ENCODE measurements at regions not wholly inside any gene's neighbourhood (a gene's known extent, or its start where the extent isn't known, plus 50 kb on each side); places are given as distances from the start of the nearest gene placed in this dataset.

- no peak overlapping the region for H3K4me3 ChIP-seq
- H3K27ac ChIP-seq = no peak overlapping the region
- H3K9me3 ChIP-seq = no peaks in the 10 kb centered on the region
- intact Hi-C loops (cut with DNase I; ENCODE audit: low total_unique reads) = no loop called here
- DNase-seq (ENCODE audit: low spot score in 2 of 2) = no peak
- H3K27me3 ChIP-seq = no peaks in the 10 kb centered on the region
- TF ChIP-seq, protein P1, sequence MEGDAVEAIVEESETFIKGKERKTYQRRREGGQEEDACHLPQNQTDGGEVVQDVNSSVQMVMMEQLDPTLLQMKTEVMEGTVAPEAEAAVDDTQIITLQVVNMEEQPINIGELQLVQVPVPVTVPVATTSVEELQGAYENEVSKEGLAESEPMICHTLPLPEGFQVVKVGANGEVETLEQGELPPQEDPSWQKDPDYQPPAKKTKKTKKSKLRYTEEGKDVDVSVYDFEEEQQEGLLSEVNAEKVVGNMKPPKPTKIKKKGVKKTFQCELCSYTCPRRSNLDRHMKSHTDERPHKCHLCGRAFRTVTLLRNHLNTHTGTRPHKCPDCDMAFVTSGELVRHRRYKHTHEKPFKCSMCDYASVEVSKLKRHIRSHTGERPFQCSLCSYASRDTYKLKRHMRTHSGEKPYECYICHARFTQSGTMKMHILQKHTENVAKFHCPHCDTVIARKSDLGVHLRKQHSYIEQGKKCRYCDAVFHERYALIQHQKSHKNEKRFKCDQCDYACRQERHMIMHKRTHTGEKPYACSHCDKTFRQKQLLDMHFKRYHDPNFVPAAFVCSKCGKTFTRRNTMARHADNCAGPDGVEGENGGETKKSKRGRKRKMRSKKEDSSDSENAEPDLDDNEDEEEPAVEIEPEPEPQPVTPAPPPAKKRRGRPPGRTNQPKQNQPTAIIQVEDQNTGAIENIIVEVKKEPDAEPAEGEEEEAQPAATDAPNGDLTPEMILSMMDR (IDR thresholded peaks at IDR 0.05) = no peak
- TF ChIP-seq POLR2AphosphoS5 (IDR thresholded peaks at IDR 0.05) (no peak), POLR2A (IDR thresholded peaks at IDR 0.05) (no peak)
- H3K4me1 ChIP-seq = no peaks in the 10 kb centered on the region
- no peaks in the 10 kb centered on the region for H3K36me3 ChIP-seq
Observed at GRCh38 chr14:22088614-22089342, 415.2 kb upstream of the OR4E1 start.

- Histone ChIP-seq H3K9me3 (no peaks in the 10 kb centered on the region), H3K27ac (no peak overlapping the region), H3K27me3 (no peaks in the 10 kb centered on the region), H3K4me1 (no peaks in the 10 kb centered on the region), H3K36me3 (no peaks in the 10 kb centered on the region), H3K4me3 (no peak overlapping the region)
- intact Hi-C loops (cut with DNase I; ENCODE audit: low total_unique reads) = no loop called here
- TF ChIP-seq, protein P1 (IDR thresholded peaks at IDR 0.05) = no peak
- no peak for TF ChIP-seq POLR2AphosphoS5 (IDR thresholded peaks at IDR 0.05)
- no peak for DNase-seq (ENCODE audit: low spot score in 2 of 2)
Observed at GRCh38 chr14:22086131-22086530, 412.5 kb upstream of the OR4E1 start.

DNA sequence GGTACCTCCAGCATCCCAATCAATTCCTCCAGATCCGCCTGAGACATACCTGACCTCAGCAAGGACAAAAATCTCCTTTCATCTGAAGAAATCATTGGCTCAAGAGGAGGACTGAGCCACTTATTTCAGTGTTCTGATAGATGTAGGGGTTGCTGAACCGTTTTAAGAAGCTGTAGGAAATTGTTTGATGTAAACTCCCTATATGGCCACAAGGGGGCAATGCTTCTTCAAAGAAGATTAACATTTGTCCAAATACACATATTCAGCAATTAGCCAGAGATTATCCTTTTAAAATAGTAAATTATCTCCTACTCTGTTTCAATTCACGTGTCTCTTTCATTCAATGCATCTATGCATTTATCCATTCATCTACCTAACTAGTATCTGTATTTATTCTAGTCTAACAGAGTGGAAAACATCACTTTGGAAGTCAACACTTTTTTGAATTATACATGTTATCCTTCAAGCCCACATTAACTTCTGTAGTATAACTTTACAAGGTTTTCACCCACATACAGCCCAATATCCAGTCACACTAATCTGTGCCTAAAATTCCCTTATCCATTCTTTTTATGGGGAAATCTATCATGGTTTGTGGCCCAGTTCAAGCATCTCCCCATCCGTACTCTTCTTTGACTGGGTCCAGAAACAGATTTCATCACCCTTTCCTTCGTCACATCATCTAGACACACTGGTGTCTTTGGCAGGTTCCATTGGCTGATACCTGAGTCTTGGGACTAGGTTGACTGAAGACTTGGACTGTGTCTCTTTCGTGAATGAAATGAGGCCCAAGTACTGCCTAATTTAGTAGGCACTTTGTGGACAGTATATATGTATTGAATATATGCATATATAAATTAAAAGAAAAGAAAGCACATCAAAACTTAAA lies 411.0 kb upstream of the OR4E1 start:
- TF ChIP-seq POLR2AphosphoS5 (IDR thresholded peaks at IDR 0.05) = no peak
- TF ChIP-seq, protein P1 (IDR thresholded peaks at IDR 0.05) = peak; percentile 22 to 55 (median 29)
- no peaks in the 10 kb centered on the region for H3K27me3 ChIP-seq
- DNase-seq (ENCODE audit: low spot score in 2 of 2) = no peak
- H3K9me3 ChIP-seq = no peaks in the 10 kb centered on the region
- H3K27ac ChIP-seq = no peak overlapping the region
- intact Hi-C loops (cut with DNase I; ENCODE audit: low total_unique reads) = no loop called here
- H3K4me3 ChIP-seq = no peak overlapping the region
- H3K4me1 ChIP-seq = no peaks in the 10 kb centered on the region
- H3K36me3 ChIP-seq = no peaks in the 10 kb centered on the region

DNA sequence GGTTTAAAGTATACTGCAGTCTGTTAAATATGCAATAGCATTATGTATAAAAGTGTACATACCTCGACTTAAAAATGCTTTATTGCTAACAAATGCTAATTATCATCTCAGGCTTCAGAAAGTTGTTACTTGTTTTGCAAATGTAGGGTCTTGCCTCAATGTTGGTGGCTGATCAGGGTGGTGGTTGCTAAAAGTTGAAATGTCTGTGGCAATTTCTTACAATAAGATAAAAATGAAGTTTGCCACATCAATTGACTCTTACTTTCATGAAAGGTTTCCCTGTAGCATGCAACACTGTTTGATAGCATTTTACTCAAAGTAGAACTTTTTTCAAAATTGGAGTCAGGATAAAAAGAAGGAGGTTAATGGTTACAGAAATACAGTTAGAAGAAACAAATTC lies 407.7 kb upstream of the OR4E1 start:
- intact Hi-C loops (cut with DNase I; ENCODE audit: low total_unique reads) = no loop called here
- Histone ChIP-seq H3K27ac (no peak overlapping the region), H3K9me3 (no peaks in the 10 kb centered on the region), H3K27me3 (no peaks in the 10 kb centered on the region), H3K4me3 (no peak overlapping the region), H3K4me1 (no peaks in the 10 kb centered on the region), H3K36me3 (no peaks in the 10 kb centered on the region)
- no peak for DNase-seq (ENCODE audit: low spot score in 2 of 2)
- TF ChIP-seq, protein P1 (IDR thresholded peaks at IDR 0.05) = no peak
- TF ChIP-seq POLR2AphosphoS5 (IDR thresholded peaks at IDR 0.05) = no peak
- no peak for TF ChIP-seq POLR2A (IDR thresholded peaks at IDR 0.05)

- H3K9me3 ChIP-seq = no peaks in the 10 kb centered on the region
- no peaks in the 10 kb centered on the region for H3K4me1 ChIP-seq
- no peak overlapping the region for H3K4me3 ChIP-seq
- intact Hi-C loops (cut with DNase I; ENCODE audit: low total_unique reads) = no loop called here
- no peaks in the 10 kb centered on the region for H3K36me3 ChIP-seq
- no peaks in the 10 kb centered on the region for H3K27me3 ChIP-seq
- no peak for DNase-seq (ENCODE audit: low spot score in 2 of 2)
- TF ChIP-seq POLR2AphosphoS5 (IDR thresholded peaks at IDR 0.05) = no peak
- no peak overlapping the region for H3K27ac ChIP-seq
Observed at GRCh38 chr14:22079766-22080165, 406.1 kb upstream of the OR4E1 start.
